ENCODE measurements at regions not wholly inside any gene's neighbourhood (a gene's known extent, or its start where the extent isn't known, plus 50 kb on each side); places are given as distances from the start of the nearest gene placed in this dataset.

DNA sequence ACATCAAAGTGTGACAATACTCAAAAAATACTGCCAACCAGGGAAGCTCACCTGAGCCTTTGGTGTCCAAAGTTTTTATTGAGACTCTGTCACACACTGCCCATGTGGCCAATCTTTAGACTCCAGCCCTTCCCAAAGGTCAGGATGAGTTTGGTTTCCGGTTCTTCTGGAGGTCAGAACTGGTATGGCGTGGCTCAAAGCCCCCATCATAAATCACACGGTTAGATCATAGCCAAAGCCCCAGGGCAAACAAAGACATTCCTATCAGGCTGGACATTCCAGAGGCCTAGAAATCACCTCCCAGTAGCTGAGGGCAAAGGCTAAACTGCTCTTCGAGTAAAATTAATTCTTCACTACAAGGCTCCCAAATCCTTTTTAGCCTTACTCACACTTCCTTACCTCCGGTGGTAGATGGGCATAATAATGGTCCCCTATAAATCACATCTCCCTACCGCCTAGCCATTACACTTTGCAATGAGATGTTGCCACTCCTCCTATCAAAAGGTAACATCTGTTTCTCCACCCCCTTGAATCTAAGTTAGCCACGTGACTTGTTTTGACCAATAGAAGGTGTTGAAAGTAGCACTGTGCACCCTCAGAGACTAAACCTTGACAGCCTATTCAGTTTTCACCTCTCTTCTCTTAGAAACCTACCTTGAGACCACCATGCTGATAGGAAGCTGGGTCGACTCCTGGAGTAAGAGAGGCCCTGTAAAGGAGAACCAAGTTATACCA is 137.8 kb upstream of the DUSP21 start (continued):
- TF ChIP-seq, protein P1, sequence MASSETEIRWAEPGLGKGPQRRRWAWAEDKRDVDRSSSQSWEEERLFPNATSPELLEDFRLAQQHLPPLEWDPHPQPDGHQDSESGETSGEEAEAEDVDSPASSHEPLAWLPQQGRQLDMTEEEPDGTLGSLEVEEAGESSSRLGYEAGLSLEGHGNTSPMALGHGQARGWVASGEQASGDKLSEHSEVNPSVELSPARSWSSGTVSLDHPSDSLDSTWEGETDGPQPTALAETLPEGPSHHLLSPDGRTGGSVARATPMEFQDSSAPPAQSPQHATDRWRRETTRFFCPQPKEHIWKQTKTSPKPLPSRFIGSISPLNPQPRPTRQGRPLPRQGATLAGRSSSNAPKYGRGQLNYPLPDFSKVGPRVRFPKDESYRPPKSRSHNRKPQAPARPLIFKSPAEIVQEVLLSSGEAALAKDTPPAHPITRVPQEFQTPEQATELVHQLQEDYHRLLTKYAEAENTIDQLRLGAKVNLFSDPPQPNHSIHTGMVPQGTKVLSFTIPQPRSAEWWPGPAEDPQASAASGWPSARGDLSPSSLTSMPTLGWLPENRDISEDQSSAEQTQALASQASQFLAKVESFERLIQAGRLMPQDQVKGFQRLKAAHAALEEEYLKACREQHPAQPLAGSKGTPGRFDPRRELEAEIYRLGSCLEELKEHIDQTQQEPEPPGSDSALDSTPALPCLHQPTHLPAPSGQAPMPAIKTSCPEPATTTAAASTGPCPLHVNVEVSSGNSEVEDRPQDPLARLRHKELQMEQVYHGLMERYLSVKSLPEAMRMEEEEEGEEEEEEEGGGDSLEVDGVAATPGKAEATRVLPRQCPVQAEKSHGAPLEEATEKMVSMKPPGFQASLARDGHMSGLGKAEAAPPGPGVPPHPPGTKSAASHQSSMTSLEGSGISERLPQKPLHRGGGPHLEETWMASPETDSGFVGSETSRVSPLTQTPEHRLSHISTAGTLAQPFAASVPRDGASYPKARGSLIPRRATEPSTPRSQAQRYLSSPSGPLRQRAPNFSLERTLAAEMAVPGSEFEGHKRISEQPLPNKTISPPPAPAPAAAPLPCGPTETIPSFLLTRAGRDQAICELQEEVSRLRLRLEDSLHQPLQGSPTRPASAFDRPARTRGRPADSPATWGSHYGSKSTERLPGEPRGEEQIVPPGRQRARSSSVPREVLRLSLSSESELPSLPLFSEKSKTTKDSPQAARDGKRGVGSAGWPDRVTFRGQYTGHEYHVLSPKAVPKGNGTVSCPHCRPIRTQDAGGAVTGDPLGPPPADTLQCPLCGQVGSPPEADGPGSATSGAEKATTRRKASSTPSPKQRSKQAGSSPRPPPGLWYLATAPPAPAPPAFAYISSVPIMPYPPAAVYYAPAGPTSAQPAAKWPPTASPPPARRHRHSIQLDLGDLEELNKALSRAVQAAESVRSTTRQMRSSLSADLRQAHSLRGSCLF (CRISPR knock-in tag; IDR thresholded peaks at IDR 0.05; ENCODE audit: borderline replicate concordance), result no peak
- TF ChIP-seq ZNF143 (CRISPR knock-in tag; IDR thresholded peaks at IDR 0.05), result no peak
- TF ChIP-seq, protein P2, sequence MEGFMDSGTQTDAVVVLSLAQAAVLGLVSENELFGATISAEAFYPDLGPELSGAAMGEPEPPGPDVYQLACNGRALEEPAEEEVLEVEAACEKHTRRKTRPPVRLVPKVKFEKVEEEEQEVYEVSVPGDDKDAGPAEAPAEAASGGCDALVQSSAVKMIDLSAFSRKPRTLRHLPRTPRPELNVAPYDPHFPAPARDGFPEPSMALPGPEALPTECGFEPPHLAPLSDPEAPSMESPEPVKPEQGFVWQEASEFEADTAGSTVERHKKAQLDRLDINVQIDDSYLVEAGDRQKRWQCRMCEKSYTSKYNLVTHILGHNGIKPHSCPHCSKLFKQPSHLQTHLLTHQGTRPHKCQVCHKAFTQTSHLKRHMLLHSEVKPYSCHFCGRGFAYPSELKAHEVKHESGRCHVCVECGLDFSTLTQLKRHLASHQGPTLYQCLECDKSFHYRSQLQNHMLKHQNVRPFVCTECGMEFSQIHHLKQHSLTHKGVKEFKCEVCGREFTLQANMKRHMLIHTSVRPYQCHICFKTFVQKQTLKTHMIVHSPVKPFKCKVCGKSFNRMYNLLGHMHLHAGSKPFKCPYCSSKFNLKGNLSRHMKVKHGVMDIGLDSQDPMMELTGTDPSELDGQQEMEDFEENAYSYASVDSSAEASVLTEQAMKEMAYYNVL (CRISPR knock-in tag; IDR thresholded peaks at IDR 0.05; ENCODE audit: borderline replicate concordance), result no peak
- TF ChIP-seq ZNF660 (CRISPR knock-in tag; IDR thresholded peaks at IDR 0.05; ENCODE audit: borderline replicate concordance, low read depth), result no peak
- TF ChIP-seq, protein P3, sequence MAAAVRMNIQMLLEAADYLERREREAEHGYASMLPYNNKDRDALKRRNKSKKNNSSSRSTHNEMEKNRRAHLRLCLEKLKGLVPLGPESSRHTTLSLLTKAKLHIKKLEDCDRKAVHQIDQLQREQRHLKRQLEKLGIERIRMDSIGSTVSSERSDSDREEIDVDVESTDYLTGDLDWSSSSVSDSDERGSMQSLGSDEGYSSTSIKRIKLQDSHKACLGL (CRISPR knock-in tag; IDR thresholded peaks at IDR 0.05), result no peak
- TF ChIP-seq, protein P4, sequence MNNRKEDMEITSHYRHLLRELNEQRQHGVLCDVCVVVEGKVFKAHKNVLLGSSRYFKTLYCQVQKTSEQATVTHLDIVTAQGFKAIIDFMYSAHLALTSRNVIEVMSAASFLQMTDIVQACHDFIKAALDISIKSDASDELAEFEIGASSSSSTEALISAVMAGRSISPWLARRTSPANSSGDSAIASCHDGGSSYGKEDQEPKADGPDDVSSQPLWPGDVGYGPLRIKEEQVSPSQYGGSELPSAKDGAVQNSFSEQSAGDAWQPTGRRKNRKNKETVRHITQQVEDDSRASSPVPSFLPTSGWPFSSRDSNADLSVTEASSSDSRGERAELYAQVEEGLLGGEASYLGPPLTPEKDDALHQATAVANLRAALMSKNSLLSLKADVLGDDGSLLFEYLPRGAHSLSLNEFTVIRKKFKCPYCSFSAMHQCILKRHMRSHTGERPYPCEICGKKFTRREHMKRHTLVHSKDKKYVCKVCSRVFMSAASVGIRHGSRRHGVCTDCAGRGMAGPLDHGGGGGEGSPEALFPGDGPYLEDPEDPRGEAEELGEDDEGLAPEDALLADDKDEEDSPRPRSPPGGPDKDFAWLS (CRISPR knock-in tag; IDR thresholded peaks at IDR 0.05; ENCODE audit: borderline replicate concordance), result no peak
- TF ChIP-seq ZNF530 (CRISPR knock-in tag; IDR thresholded peaks at IDR 0.05; ENCODE audit: low read depth), result no peak
- no peak for TF ChIP-seq TEAD2 (CRISPR knock-in tag; IDR thresholded peaks at IDR 0.05)
- no peak for TF ChIP-seq JUNB (CRISPR knock-in tag; IDR thresholded peaks at IDR 0.05; ENCODE audit: borderline replicate concordance)
- no peak for TF ChIP-seq CC2D1A (CRISPR knock-in tag; IDR thresholded peaks at IDR 0.05)
- TF ChIP-seq, protein P5, sequence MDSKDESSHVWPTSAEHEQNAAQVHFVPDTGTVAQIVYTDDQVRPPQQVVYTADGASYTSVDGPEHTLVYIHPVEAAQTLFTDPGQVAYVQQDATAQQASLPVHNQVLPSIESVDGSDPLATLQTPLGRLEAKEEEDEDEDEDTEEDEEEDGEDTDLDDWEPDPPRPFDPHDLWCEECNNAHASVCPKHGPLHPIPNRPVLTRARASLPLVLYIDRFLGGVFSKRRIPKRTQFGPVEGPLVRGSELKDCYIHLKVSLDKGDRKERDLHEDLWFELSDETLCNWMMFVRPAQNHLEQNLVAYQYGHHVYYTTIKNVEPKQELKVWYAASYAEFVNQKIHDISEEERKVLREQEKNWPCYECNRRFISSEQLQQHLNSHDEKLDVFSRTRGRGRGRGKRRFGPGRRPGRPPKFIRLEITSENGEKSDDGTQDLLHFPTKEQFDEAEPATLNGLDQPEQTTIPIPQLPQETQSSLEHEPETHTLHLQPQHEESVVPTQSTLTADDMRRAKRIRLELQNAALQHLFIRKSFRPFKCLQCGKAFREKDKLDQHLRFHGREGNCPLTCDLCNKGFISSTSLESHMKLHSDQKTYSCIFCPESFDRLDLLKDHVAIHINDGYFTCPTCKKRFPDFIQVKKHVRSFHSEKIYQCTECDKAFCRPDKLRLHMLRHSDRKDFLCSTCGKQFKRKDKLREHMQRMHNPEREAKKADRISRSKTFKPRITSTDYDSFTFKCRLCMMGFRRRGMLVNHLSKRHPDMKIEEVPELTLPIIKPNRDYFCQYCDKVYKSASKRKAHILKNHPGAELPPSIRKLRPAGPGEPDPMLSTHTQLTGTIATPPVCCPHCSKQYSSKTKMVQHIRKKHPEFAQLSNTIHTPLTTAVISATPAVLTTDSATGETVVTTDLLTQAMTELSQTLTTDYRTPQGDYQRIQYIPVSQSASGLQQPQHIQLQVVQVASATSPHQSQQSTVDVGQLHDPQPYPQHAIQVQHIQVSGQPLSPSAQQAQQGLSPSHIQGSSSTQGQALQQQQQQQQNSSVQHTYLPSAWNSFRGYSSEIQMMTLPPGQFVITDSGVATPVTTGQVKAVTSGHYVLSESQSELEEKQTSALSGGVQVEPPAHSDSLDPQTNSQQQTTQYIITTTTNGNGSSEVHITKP (CRISPR knock-in tag; IDR thresholded peaks at IDR 0.05; ENCODE audit: low read depth), result no peak
- no peak for TF ChIP-seq MAFF (IDR thresholded peaks at IDR 0.05; ENCODE audit: low read depth, low read length)
- TF ChIP-seq FIP1L1 (IDR thresholded peaks at IDR 0.05; ENCODE audit: borderline replicate concordance, insufficient read depth, low read depth, low read length), result no peak
- TF ChIP-seq HDAC6 (IDR thresholded peaks at IDR 0.05; ENCODE audit: low read depth, low read length), result no peak
- no peak for TF ChIP-seq MEF2D (CRISPR knock-in tag; IDR thresholded peaks at IDR 0.05)

All from HepG2 (cell line).